Prostate gland (tissue), 2 donors: ENCODE measurements at regions not wholly inside any gene's neighbourhood (a gene's known extent, or its start where the extent isn't known, plus 50 kb on each side); places are given as distances from the start of the nearest gene placed in this dataset.

ENCODE experiments used
- POLR2A ChIP-seq: fragments of 450-650 bp; IDR thresholded peaks from one replicate; pipeline ENCODE4 v1.6.1; 2016; ENCODE audit warnings: antibody characterized with exemption, mild to moderate bottlenecking
- TF ChIP-seq, protein P1 (sequence below), 4 experiments: fragments of 200-600 bp in 2 of 4; fragments of 450-650 bp in 2 of 4; sonication (generic) in 2 of 4; IDR thresholded peaks; 1 replicate in 3 of 4; 2 replicates in 1 of 4; pipeline ENCODE4 v1.5.1; 2016 to 2019; ENCODE audit warnings: antibody characterized with exemption in 4 of 4, mild to moderate bottlenecking in 2 of 4, moderate library complexity in 2 of 4

DNA sequence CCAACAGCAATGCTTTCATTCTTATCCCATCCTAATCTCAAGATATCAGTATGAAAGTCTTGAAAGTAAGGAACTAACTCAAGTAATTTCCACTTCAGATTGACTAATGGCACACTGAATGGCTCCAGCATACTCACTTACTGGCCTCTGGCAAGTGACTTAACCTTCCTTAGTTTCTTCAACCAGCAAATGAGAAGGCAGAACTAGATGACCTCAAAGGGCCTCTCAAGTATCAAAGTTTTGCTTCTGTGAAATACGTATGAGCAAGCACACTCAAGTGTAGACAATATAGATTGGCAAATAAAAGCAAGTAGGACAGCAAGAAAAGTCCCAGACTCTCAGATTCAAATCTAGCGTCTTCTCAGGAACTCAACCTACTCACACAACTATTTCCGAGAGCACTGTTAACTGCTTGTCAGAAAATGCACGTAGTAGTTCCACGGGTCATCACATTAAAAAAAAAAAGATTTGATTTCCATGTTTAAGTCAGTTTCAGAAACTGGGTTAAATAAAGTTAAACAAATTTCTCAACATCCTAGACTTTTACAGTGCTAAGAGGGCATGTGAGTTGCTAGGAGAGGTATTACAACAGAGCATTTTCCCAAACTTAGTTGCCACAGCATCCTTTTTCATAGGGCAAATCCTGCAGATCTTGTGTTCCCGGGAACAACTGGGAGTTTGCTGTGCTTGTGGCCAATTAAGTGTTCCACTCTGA, 276.9 kb upstream of the KLF14 start:
- TF ChIP-seq POLR2A: no peak
- TF ChIP-seq, protein P1, sequence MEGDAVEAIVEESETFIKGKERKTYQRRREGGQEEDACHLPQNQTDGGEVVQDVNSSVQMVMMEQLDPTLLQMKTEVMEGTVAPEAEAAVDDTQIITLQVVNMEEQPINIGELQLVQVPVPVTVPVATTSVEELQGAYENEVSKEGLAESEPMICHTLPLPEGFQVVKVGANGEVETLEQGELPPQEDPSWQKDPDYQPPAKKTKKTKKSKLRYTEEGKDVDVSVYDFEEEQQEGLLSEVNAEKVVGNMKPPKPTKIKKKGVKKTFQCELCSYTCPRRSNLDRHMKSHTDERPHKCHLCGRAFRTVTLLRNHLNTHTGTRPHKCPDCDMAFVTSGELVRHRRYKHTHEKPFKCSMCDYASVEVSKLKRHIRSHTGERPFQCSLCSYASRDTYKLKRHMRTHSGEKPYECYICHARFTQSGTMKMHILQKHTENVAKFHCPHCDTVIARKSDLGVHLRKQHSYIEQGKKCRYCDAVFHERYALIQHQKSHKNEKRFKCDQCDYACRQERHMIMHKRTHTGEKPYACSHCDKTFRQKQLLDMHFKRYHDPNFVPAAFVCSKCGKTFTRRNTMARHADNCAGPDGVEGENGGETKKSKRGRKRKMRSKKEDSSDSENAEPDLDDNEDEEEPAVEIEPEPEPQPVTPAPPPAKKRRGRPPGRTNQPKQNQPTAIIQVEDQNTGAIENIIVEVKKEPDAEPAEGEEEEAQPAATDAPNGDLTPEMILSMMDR (IDR thresholded peaks at IDR 0.05): no peak
